ENCODE measurements at regions not wholly inside any gene's neighbourhood (a gene's known extent, or its start where the extent isn't known, plus 50 kb on each side); places are given as distances from the start of the nearest gene placed in this dataset.

DNA sequence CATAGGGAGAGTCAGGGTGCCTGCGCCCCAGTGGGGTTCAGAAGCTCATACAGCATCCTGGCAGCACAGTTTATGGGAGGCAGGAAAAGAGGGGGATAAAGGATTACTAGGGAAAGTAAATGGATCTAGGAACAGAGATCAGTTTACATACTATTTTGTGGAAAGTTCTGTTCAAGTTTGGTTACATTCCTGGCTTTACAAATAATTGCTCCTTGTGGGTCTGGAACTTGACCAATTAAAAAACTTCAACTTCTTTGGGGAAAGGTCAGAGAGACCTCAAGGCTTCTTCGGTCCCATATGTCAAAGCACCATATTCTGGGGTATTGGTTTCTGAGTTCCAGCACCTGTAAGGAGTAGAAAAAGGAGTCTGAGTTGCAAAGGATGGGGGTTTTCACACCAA lies 64.1 kb downstream of the ZDHHC19 start:
- no peaks in the 10 kb centered on the region for H3K4me1 ChIP-seq (ENCODE audit: control insufficient read depth, insufficient read depth, low read length)
- H3K4me3 ChIP-seq (ENCODE audit: low read depth, low read length), result no peak overlapping the region
- no peak overlapping the region for H3K27ac ChIP-seq (ENCODE audit: extremely low read depth, low read depth, low read length)
- ChIA-PET CTCF (no interaction called here), POLR2A (no interaction called here)
- H3K9me3 ChIP-seq (ENCODE audit: control insufficient read depth, insufficient read depth, low read depth, low read length), result no peaks in the 10 kb centered on the region
- no peaks in the 10 kb centered on the region for H3K36me3 ChIP-seq (ENCODE audit: control insufficient read depth in 2 of 2, insufficient read depth in 1 of 2, low read length in 2 of 2)
- TF ChIP-seq, protein P1, sequence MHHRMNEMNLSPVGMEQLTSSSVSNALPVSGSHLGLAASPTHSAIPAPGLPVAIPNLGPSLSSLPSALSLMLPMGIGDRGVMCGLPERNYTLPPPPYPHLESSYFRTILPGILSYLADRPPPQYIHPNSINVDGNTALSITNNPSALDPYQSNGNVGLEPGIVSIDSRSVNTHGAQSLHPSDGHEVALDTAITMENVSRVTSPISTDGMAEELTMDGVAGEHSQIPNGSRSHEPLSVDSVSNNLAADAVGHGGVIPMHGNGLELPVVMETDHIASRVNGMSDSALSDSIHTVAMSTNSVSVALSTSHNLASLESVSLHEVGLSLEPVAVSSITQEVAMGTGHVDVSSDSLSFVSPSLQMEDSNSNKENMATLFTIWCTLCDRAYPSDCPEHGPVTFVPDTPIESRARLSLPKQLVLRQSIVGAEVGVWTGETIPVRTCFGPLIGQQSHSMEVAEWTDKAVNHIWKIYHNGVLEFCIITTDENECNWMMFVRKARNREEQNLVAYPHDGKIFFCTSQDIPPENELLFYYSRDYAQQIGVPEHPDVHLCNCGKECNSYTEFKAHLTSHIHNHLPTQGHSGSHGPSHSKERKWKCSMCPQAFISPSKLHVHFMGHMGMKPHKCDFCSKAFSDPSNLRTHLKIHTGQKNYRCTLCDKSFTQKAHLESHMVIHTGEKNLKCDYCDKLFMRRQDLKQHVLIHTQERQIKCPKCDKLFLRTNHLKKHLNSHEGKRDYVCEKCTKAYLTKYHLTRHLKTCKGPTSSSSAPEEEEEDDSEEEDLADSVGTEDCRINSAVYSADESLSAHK (tag by site-specific recombination; IDR thresholded peaks at IDR 0.05), result no peak
- TF ChIP-seq MYNN (tag by site-specific recombination; IDR thresholded peaks at IDR 0.05; ENCODE audit: borderline replicate concordance), result no peak
- TF ChIP-seq ZNF473 (tag by site-specific recombination; IDR thresholded peaks at IDR 0.05), result no peak
- no peak for TF ChIP-seq ZNF610 (tag by site-specific recombination; IDR thresholded peaks at IDR 0.05; ENCODE audit: borderline replicate concordance)
- TF ChIP-seq ZNF341 (tag by site-specific recombination; IDR thresholded peaks at IDR 0.05; ENCODE audit: low read depth), result no peak
- TF ChIP-seq ZNF677 (tag by site-specific recombination; IDR thresholded peaks at IDR 0.05), result no peak
- TF ChIP-seq ZNF146 (tag by site-specific recombination; IDR thresholded peaks at IDR 0.05), result no peak
- TF ChIP-seq, protein P2, sequence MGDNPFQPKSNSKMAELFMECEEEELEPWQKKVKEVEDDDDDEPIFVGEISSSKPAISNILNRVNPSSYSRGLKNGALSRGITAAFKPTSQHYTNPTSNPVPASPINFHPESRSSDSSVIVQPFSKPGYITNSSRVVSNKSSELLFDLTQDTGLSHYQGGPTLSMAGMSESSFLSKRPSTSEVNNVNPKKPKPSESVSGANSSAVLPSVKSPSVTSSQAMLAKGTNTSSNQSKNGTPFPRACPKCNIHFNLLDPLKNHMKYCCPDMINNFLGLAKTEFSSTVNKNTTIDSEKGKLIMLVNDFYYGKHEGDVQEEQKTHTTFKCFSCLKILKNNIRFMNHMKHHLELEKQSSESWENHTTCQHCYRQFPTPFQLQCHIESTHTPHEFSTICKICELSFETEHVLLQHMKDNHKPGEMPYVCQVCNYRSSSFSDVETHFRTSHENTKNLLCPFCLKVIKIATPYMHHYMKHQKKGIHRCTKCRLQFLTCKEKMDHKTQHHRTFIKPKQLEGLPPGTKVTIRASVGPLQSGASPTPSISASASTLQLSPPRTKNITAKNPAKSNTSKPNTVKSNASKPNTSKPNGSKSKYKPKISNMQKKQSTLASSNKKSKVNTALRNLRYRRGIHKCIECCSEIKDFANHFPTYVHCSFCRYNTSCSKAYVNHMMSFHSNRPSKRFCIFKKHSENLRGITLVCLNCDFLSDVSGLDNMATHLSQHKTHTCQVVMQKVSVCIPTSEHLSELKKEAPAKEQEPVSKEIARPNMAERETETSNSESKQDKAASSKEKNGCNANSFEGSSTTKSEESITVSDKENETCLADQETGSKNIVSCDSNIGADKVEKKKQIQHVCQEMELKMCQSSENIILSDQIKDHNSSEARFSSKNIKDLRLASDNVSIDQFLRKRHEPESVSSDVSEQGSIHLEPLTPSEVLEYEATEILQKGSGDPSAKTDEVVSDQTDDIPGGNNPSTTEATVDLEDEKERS (tag by site-specific recombination; IDR thresholded peaks at IDR 0.05), result no peak
- TF ChIP-seq SCRT2 (tag by site-specific recombination; IDR thresholded peaks at IDR 0.05), result no peak
- TF ChIP-seq, protein P3, sequence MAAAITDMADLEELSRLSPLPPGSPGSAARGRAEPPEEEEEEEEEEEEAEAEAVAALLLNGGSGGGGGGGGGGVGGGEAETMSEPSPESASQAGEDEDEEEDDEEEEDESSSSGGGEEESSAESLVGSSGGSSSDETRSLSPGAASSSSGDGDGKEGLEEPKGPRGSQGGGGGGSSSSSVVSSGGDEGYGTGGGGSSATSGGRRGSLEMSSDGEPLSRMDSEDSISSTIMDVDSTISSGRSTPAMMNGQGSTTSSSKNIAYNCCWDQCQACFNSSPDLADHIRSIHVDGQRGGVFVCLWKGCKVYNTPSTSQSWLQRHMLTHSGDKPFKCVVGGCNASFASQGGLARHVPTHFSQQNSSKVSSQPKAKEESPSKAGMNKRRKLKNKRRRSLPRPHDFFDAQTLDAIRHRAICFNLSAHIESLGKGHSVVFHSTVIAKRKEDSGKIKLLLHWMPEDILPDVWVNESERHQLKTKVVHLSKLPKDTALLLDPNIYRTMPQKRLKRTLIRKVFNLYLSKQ (tag by site-specific recombination; IDR thresholded peaks at IDR 0.05; ENCODE audit: borderline replicate concordance), result no peak
- TF ChIP-seq IKZF3 (tag by site-specific recombination; IDR thresholded peaks at IDR 0.05), result no peak
- TF ChIP-seq ZNF354C (tag by site-specific recombination; IDR thresholded peaks at IDR 0.05; ENCODE audit: borderline replicate concordance, low read depth), result no peak
- no peak for TF ChIP-seq ZNF670 (tag by site-specific recombination; IDR thresholded peaks at IDR 0.05; ENCODE audit: low read depth)
- TF ChIP-seq, protein P4, sequence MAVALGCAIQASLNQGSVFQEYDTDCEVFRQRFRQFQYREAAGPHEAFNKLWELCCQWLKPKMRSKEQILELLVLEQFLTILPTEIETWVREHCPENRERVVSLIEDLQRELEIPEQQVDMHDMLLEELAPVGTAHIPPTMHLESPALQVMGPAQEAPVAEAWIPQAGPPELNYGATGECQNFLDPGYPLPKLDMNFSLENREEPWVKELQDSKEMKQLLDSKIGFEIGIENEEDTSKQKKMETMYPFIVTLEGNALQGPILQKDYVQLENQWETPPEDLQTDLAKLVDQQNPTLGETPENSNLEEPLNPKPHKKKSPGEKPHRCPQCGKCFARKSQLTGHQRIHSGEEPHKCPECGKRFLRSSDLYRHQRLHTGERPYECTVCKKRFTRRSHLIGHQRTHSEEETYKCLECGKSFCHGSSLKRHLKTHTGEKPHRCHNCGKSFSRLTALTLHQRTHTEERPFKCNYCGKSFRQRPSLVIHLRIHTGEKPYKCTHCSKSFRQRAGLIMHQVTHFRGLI (tag by site-specific recombination; IDR thresholded peaks at IDR 0.05), result no peak
- TF ChIP-seq, protein P5, sequence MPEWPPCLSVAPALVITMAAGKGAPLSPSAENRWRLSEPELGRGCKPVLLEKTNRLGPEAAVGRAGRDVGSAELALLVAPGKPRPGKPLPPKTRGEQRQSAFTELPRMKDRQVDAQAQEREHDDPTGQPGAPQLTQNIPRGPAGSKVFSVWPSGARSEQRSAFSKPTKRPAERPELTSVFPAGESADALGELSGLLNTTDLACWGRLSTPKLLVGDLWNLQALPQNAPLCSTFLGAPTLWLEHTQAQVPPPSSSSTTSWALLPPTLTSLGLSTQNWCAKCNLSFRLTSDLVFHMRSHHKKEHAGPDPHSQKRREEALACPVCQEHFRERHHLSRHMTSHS (tag by site-specific recombination; IDR thresholded peaks at IDR 0.05), result no peak
- TF ChIP-seq SETDB1 (IDR thresholded peaks at IDR 0.05; ENCODE audit: insufficient read length, low read length), result no peak
- TF ChIP-seq, protein P6, sequence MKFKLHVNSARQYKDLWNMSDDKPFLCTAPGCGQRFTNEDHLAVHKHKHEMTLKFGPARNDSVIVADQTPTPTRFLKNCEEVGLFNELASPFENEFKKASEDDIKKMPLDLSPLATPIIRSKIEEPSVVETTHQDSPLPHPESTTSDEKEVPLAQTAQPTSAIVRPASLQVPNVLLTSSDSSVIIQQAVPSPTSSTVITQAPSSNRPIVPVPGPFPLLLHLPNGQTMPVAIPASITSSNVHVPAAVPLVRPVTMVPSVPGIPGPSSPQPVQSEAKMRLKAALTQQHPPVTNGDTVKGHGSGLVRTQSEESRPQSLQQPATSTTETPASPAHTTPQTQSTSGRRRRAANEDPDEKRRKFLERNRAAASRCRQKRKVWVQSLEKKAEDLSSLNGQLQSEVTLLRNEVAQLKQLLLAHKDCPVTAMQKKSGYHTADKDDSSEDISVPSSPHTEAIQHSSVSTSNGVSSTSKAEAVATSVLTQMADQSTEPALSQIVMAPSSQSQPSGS (tag by site-specific recombination; IDR thresholded peaks at IDR 0.05; ENCODE audit: low read depth), result no peak

Data from HEK293 (cell line).